NOMO-1 treated with DMSO at 0.1 percent for 48 hours (cell line): ENCODE measurements at regions not wholly inside any gene's neighbourhood (a gene's known extent, or its start where the extent isn't known, plus 50 kb on each side); places are given as distances from the start of the nearest gene placed in this dataset.

ENCODE experiments used
- DNase-seq: peaks from one replicate; lab custom pipeline; 2025; ENCODE audit not compliant: unreplicated experiment; lab: John Stamatoyannopoulos, UW

GRCh38 chr2:67036444-67036843 lies 360.7 kb upstream of the ETAA1 start:
- DNase-seq, result no peak

GRCh38 chr2:67037655-67038054 lies 359.5 kb upstream of the ETAA1 start:
- DNase-seq, result no peak

GRCh38 chr2:67038195-67038594 lies 358.9 kb upstream of the ETAA1 start:
- DNase-seq, result no peak

GRCh38 chr2:67039058-67039457 lies 358.1 kb upstream of the ETAA1 start:
- DNase-seq, result no peak

- no peak for DNase-seq
Observed at GRCh38 chr2:67039517-67040103, 357.5 kb upstream of the ETAA1 start.

- DNase-seq, result no peak
Observed at GRCh38 chr2:67041051-67041450, 356.1 kb upstream of the ETAA1 start.

- DNase-seq, result no peak
Observed at GRCh38 chr2:67043781-67044478, 353.2 kb upstream of the ETAA1 start.

GRCh38 chr2:67046591-67046990 lies 350.5 kb upstream of the ETAA1 start:
- DNase-seq, result no peak

- no peak for DNase-seq
Observed at GRCh38 chr2:67048314-67048713, 348.8 kb upstream of the ETAA1 start.

GRCh38 chr2:67050622-67051021 lies 346.5 kb upstream of the ETAA1 start:
- DNase-seq, result no peak

GRCh38 chr2:67054728-67055127 lies 342.4 kb upstream of the ETAA1 start:
- DNase-seq, result no peak

GRCh38 chr2:67055387-67056304 lies 341.5 kb upstream of the ETAA1 start:
- no peak for DNase-seq

- no peak for DNase-seq
Observed at GRCh38 chr2:67057123-67057522, 340.0 kb upstream of the ETAA1 start.

- DNase-seq, result no peak
Observed at GRCh38 chr2:67057901-67058703, 339.0 kb upstream of the ETAA1 start.

GRCh38 chr2:67065046-67065445 lies 332.1 kb upstream of the ETAA1 start:
- no peak for DNase-seq

GRCh38 chr2:67066782-67067181 lies 330.4 kb upstream of the ETAA1 start:
- DNase-seq, result no peak

GRCh38 chr2:67067656-67068055 lies 329.5 kb upstream of the ETAA1 start:
- DNase-seq, result no peak

- no peak for DNase-seq
Observed at GRCh38 chr2:67070826-67071225, 326.3 kb upstream of the ETAA1 start.

GRCh38 chr2:67075056-67075455 lies 322.1 kb upstream of the ETAA1 start:
- DNase-seq, result no peak

GRCh38 chr2:67075530-67076238 lies 321.4 kb upstream of the ETAA1 start:
- no peak for DNase-seq

GRCh38 chr2:67076239-67076624 lies 320.9 kb upstream of the ETAA1 start:
- no peak for DNase-seq
